A673 (cell line): ENCODE measurements at regions not wholly inside any gene's neighbourhood (a gene's known extent, or its start where the extent isn't known, plus 50 kb on each side); places are given as distances from the start of the nearest gene placed in this dataset.
"Not testable (repeated sequence)": the region's sequence is repeated elsewhere in the genome, so short reads cannot be mapped to it uniquely, and the experiment has no call there.

Source experiments
- BruUV-seq: library from RNA; stranded (reverse); fragments of 400-500 nt; replicated peaks from 2 replicates; lab custom pipeline; 2021; lab: Mats Ljungman, UMichigan
- CTCF ChIA-PET: fragments of 300-600 bp; sonication (Branson Sonifier 250); formaldehyde crosslinking; loops from one replicate; lab custom pipeline; 2022; ENCODE audit warnings: antibody characterized with exemption; lab: Charles Lee
- POLR2A ChIA-PET: fragments of 300-600 bp; sonication (Branson Sonifier 250); formaldehyde crosslinking; loops from one replicate; lab custom pipeline; 2022; ENCODE audit warnings: antibody characterized with exemption; ENCODE audit not compliant: low non-redundant PET; lab: Charles Lee
- DNase-seq: peaks from one replicate; pipeline ENCODE4 v3.0.0-alpha.2; 2015; ENCODE audit warnings: low spot score
- H3K27ac ChIP-seq: fragments of 200-600 bp; sonication (generic); 2 replicates; pipeline ENCODE4 v1.5.1; 2016; ENCODE audit warnings: mixed run types, low read depth, mild to moderate bottlenecking, mixed read lengths, antibody characterized with exemption, low read length; ENCODE audit not compliant: poor library complexity, severe bottlenecking
- H3K27me3 ChIP-seq: fragments of 200-600 bp; sonication (generic); replicated peaks from 2 replicates; pipeline ENCODE4 v1.6.1; 2017; ENCODE audit warnings: mixed run types, low read depth, mild to moderate bottlenecking, mixed read lengths, antibody characterized with exemption, low read length; ENCODE audit not compliant: insufficient read depth, poor library complexity
- H3K36me3 ChIP-seq: fragments of 200-600 bp; sonication (generic); 2 replicates; pipeline ENCODE4 v1.6.1; 2016; ENCODE audit warnings: mixed run types, mild to moderate bottlenecking, mixed read lengths, antibody characterized with exemption, low read length; ENCODE audit not compliant: insufficient read depth, poor library complexity, severe bottlenecking
- H3K4me1 ChIP-seq: fragments of 200-600 bp; sonication (generic); 2 replicates; pipeline ENCODE4 v1.6.1; 2017; ENCODE audit warnings: mixed run types, mild to moderate bottlenecking, mixed read lengths, antibody characterized with exemption, low read length; ENCODE audit not compliant: insufficient read depth, poor library complexity, severe bottlenecking
- H3K4me3 ChIP-seq: fragments of 200-600 bp; sonication (generic); 2 replicates; pipeline ENCODE4 v1.5.1; 2016; ENCODE audit warnings: low read depth, mixed run types, mild to moderate bottlenecking, mixed read lengths, low read length; ENCODE audit not compliant: poor library complexity, severe bottlenecking
- H3K9me3 ChIP-seq: fragments of 200-600 bp; sonication (generic); 2 replicates; pipeline ENCODE4 v1.6.1; 2016; ENCODE audit warnings: mixed run types, low read depth, mild to moderate bottlenecking, mixed read lengths, antibody characterized with exemption, low read length; ENCODE audit not compliant: poor library complexity, severe bottlenecking
- EZH2 ChIP-seq: fragments of 200-600 bp; sonication (generic); IDR thresholded peaks from 2 replicates; pipeline ENCODE4 v1.6.1; 2017; ENCODE audit warnings: borderline replicate concordance, low read depth, mild to moderate bottlenecking, mixed read lengths, antibody characterized with exemption, low read length; ENCODE audit not compliant: poor library complexity, severe bottlenecking
- intact Hi-C: fragments of 100-400 bp; cut with micrococcal nuclease; formaldehyde crosslinking; loops from one replicate; pipeline ENCODE4 v1.10.0; 2022; ENCODE audit not compliant: unreplicated experiment
- TF ChIP-seq, protein P1 (sequence below): fragments of 300-800, 200-600 bp; sonication (generic); conservative IDR thresholded peaks from 2 replicates; pipeline ENCODE4 v1.5.1; 2017; ENCODE audit warnings: low read depth, mild to moderate bottlenecking, antibody characterized with exemption, low read length, moderate library complexity, mixed read lengths

GRCh38 chr16:29141586-29142324 lies 156.9 kb downstream of the LAT start:
- DNase-seq, result no peak
- H3K4me1 ChIP-seq, result no peaks in the 10 kb centered on the region
- H3K27me3 ChIP-seq, result no peaks in the 10 kb centered on the region
- TF ChIP-seq EZH2, result no peak
- TF ChIP-seq, protein P1, sequence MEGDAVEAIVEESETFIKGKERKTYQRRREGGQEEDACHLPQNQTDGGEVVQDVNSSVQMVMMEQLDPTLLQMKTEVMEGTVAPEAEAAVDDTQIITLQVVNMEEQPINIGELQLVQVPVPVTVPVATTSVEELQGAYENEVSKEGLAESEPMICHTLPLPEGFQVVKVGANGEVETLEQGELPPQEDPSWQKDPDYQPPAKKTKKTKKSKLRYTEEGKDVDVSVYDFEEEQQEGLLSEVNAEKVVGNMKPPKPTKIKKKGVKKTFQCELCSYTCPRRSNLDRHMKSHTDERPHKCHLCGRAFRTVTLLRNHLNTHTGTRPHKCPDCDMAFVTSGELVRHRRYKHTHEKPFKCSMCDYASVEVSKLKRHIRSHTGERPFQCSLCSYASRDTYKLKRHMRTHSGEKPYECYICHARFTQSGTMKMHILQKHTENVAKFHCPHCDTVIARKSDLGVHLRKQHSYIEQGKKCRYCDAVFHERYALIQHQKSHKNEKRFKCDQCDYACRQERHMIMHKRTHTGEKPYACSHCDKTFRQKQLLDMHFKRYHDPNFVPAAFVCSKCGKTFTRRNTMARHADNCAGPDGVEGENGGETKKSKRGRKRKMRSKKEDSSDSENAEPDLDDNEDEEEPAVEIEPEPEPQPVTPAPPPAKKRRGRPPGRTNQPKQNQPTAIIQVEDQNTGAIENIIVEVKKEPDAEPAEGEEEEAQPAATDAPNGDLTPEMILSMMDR, result no peak
- H3K4me3 ChIP-seq, result no peak overlapping the region
- no peaks in the 10 kb centered on the region for H3K9me3 ChIP-seq
- intact Hi-C loops, result no loop called here
- ChIA-PET CTCF (interaction anchor here (0.8 kb wide), 1 partner anchor 40 kb away, joined by 3 read pairs; no protein-coding TSS in a partner anchor), POLR2A (no interaction called here)
- no TSS peak for BruUV-seq
- H3K27ac ChIP-seq, result no peak overlapping the region
- no peaks in the 10 kb centered on the region for H3K36me3 ChIP-seq

DNA sequence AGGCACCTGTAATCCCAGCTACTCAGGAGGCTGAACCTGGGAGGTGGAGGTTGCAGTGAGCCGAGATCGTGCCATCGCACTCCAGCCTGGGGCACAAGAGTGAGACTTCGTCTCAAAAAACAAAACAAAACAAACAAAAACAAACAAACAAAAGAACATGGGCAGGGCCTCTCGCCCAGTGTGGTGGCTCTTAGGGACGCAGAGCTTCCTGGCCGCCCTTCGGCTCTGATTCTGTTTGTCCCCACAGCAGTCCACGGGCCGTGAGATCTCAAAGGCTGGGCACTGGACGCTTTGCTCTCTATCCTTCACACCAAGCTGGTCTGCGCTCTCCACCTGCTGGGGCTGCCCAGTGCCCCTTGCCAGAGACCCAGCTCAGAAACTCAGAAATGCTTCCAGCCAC lies 156.3 kb downstream of the LAT start:
- H3K36me3 ChIP-seq, BruUV-seq, H3K27ac ChIP-seq, H3K4me1 ChIP-seq, H3K4me3 ChIP-seq, intact Hi-C loops, POLR2A ChIA-PET, H3K27me3 ChIP-seq, H3K9me3 ChIP-seq, DNase-seq: not testable (repeated sequence)
- CTCF ChIA-PET, result interaction anchor here (0.8 kb wide), 1 partner anchor 41 kb away, joined by 3 read pairs; no protein-coding TSS in a partner anchor

- H3K27me3 ChIP-seq, DNase-seq, H3K4me1 ChIP-seq, H3K27ac ChIP-seq, H3K9me3 ChIP-seq, H3K36me3 ChIP-seq, BruUV-seq, H3K4me3 ChIP-seq, POLR2A ChIA-PET, intact Hi-C loops: not testable (repeated sequence)
- CTCF ChIA-PET, result interaction anchor here (0.8 kb wide), 1 partner anchor 42 kb away, joined by 3 read pairs; no protein-coding TSS in a partner anchor
These were observed 155.3 kb downstream of the LAT start for GRCh38 chr16:29139901-29140855.

DNA sequence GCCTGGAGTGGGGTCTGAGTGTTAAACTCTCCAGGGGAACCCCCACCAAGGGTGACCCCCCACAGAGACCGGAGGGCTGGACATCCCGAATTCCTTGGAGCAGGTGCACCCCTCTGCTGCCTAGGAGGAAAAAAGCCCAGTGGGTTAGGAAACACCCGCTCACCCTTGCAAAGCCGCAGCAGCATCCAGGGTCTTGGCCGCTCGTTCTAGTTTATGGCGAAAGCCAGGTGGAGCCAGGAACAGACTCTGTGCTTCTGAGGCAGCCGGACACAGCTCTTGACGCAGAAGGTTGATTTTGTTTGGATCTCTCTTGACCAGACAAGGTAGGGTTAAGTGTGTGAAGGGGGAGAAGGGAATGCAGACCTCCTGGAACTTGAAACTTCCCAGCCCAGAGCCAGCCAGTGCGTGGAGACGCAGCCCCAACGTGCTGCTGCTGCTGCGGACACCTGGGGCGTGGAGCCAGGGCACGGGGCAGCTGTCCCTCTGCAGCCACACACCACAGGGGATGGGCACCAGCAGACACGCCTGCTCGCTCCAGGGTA lies 154.5 kb downstream of the LAT start:
- no peaks in the 10 kb centered on the region for H3K4me1 ChIP-seq
- ChIA-PET CTCF (no interaction called here), POLR2A (no interaction called here)
- H3K27ac ChIP-seq, result no peak overlapping the region
- H3K9me3 ChIP-seq, result no peaks in the 10 kb centered on the region
- intact Hi-C loops, result no loop called here
- TF ChIP-seq, protein P1, result no peak
- no peak for TF ChIP-seq EZH2
- BruUV-seq, result no TSS peak
- no peaks in the 10 kb centered on the region for H3K36me3 ChIP-seq
- no peak for DNase-seq
- no peaks in the 10 kb centered on the region for H3K27me3 ChIP-seq
- no peak overlapping the region for H3K4me3 ChIP-seq

GRCh38 chr16:29138698-29139097 lies 153.8 kb downstream of the LAT start:
- H3K36me3 ChIP-seq, H3K4me3 ChIP-seq, POLR2A ChIA-PET, H3K9me3 ChIP-seq, CTCF ChIA-PET, H3K27me3 ChIP-seq, BruUV-seq, DNase-seq, intact Hi-C loops, H3K4me1 ChIP-seq, H3K27ac ChIP-seq: not testable (repeated sequence)
